ENCODE measurements at regions not wholly inside any gene's neighbourhood (a gene's known extent, or its start where the extent isn't known, plus 50 kb on each side); places are given as distances from the start of the nearest gene placed in this dataset.

- ATAC-seq (ENCODE audit: insufficient number of reproducible peaks, low FRiP score, low read depth): no peak
- no peak overlapping the region for H3K4me3 ChIP-seq
- no peaks in the 10 kb centered on the region for H3K27me3 ChIP-seq (replicated peaks; ENCODE audit: insufficient read depth)
- DNase-seq (ENCODE audit: low spot score): no peak
- H3K9me3 ChIP-seq: no peaks in the 10 kb centered on the region
- no peaks in the 10 kb centered on the region for H3K36me3 ChIP-seq
- no peaks in the 10 kb centered on the region for H3K4me1 ChIP-seq (ENCODE audit: control insufficient read depth in 1 of 2, low read depth in 2 of 2)
- H3K27ac ChIP-seq: no peak overlapping the region
- TF ChIP-seq, protein P1, sequence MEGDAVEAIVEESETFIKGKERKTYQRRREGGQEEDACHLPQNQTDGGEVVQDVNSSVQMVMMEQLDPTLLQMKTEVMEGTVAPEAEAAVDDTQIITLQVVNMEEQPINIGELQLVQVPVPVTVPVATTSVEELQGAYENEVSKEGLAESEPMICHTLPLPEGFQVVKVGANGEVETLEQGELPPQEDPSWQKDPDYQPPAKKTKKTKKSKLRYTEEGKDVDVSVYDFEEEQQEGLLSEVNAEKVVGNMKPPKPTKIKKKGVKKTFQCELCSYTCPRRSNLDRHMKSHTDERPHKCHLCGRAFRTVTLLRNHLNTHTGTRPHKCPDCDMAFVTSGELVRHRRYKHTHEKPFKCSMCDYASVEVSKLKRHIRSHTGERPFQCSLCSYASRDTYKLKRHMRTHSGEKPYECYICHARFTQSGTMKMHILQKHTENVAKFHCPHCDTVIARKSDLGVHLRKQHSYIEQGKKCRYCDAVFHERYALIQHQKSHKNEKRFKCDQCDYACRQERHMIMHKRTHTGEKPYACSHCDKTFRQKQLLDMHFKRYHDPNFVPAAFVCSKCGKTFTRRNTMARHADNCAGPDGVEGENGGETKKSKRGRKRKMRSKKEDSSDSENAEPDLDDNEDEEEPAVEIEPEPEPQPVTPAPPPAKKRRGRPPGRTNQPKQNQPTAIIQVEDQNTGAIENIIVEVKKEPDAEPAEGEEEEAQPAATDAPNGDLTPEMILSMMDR (IDR thresholded peaks at IDR 0.05): no peak
These were observed 292.3 kb upstream of the SIX2 start for GRCh38 chr2:45301307-45302277.

DNA sequence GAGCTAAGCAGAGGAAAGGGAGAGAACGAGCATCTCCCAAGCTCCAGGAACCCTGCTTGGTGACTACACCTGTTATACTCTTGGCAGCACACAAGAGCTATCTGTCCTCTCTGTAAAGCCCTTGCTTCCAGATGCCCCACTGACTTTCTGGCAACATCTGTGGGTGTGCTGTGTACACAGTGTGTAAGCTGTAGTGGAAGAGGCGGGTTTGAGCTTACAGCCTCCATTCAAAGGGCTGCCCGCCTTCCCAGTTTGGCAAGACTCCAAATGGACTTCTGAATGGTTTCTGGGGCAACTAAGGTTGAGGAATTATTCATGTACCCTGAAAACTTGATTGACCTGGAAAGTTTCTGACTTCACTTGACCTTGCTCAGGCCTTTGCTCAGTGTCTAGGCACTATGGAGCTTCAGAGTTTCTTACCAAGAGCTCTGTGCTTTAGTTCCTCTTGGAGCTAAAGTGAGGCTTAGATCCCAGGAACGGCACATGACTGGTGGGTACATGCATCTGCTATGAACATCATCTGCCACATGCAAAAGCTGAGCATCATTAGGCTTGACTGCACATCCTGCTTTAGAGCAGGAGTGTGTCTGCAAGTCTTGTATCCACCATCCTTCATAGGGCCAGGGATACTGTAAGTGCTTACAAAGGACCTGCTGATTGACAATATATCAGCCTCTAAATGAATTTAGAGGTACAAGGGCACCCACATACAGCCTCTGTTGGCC is 290.9 kb upstream of the SIX2 start:
- no peak overlapping the region for H3K4me3 ChIP-seq
- no peaks in the 10 kb centered on the region for H3K9me3 ChIP-seq
- H3K27me3 ChIP-seq (replicated peaks; ENCODE audit: insufficient read depth): no peaks in the 10 kb centered on the region
- DNase-seq (ENCODE audit: low spot score): no peak
- ATAC-seq (ENCODE audit: insufficient number of reproducible peaks, low FRiP score, low read depth): no peak
- H3K27ac ChIP-seq: no peak overlapping the region
- TF ChIP-seq, protein P1 (IDR thresholded peaks at IDR 0.05): no peak
- H3K4me1 ChIP-seq (ENCODE audit: control insufficient read depth in 1 of 2, low read depth in 2 of 2): peaks cover 2 to 7% of the 10 kb centered on the region in 2 donors
- no peaks in the 10 kb centered on the region for H3K36me3 ChIP-seq

DNA sequence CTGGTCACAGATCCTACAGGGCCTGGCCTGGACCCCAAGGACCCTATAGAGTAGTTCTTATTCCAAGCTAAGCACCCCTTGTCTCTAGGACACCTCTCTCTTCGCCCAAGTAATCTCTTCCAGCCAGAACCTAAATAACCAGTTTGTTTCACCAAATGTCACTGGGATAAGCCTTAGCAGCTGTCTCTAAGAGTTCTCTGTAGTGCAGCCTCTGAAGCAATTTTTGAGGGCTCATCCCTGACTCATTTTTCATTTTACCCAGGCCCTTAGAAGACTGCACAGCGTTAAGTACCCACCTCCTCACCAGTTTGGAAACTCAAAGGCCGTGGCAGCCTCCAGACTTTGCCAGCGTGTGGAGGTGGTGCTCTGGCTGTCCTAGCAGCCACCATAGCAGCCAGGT is 290.1 kb upstream of the SIX2 start:
- TF ChIP-seq, protein P1 (IDR thresholded peaks at IDR 0.05): no peak
- H3K27ac ChIP-seq: no peak overlapping the region

GRCh38 chr2:45293182-45293581 is 283.9 kb upstream of the SIX2 start:
- no peaks in the 10 kb centered on the region for H3K36me3 ChIP-seq
- DNase-seq (ENCODE audit: low spot score): no peak
- H3K4me1 ChIP-seq (ENCODE audit: control insufficient read depth in 1 of 2, low read depth in 2 of 2): peaks cover 2 to 26% of the 10 kb centered on the region in 2 donors
- no peaks in the 10 kb centered on the region for H3K27me3 ChIP-seq (replicated peaks; ENCODE audit: insufficient read depth)
- H3K4me3 ChIP-seq: no peak overlapping the region
- no peaks in the 10 kb centered on the region for H3K9me3 ChIP-seq
- TF ChIP-seq, protein P1 (IDR thresholded peaks at IDR 0.05): no peak
- no peak overlapping the region for H3K27ac ChIP-seq
- ATAC-seq (ENCODE audit: insufficient number of reproducible peaks, low FRiP score, low read depth): no peak

More for the DNA sequence above, 290.1 kb upstream of the SIX2 start:
- H3K4me3 ChIP-seq: no peak overlapping the region
- H3K36me3 ChIP-seq: no peaks in the 10 kb centered on the region
- peaks cover 2 to 14% of the 10 kb centered on the region in 2 donors for H3K4me1 ChIP-seq (ENCODE audit: control insufficient read depth in 1 of 2, low read depth in 2 of 2)
- DNase-seq (ENCODE audit: low spot score) (no peak), ATAC-seq (ENCODE audit: insufficient number of reproducible peaks, low FRiP score, low read depth) (no peak)
- H3K9me3 ChIP-seq: no peaks in the 10 kb centered on the region
- no peaks in the 10 kb centered on the region for H3K27me3 ChIP-seq (replicated peaks; ENCODE audit: insufficient read depth)

DNA sequence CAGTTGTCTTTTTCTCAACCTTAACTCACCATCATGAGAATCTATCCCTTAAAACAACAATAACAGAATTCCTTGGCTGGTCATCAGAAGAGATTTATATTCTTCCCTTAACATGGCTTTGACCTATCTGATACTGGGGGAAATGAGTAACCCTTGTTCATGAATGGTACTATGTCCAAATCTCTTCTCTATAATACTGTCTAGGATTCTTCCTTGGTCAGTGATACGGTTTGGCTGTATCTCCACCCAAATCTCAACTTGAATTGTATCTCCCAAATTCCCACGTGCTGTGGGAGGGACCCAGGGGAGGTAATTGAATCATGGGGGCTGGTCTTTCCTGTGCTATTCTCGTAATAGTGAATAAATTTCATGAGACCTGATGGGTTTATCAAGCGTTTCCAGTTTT is 282.0 kb upstream of the SIX2 start:
- Histone ChIP-seq H3K36me3 (no peaks in the 10 kb centered on the region), H3K4me1 (ENCODE audit: control insufficient read depth in 1 of 2, low read depth in 2 of 2) (peaks cover 2 to 36% of the 10 kb centered on the region in 2 donors), H3K4me3 (no peak overlapping the region), H3K9me3 (no peaks in the 10 kb centered on the region), H3K27ac (no peak overlapping the region), H3K27me3 (replicated peaks; ENCODE audit: insufficient read depth) (no peaks in the 10 kb centered on the region)
- ATAC-seq (ENCODE audit: insufficient number of reproducible peaks, low FRiP score, low read depth): no peak
- DNase-seq (ENCODE audit: low spot score): no peak
- TF ChIP-seq, protein P1 (IDR thresholded peaks at IDR 0.05): no peak

Data from thoracic aorta (tissue), 2 donors.